Heart left ventricle (tissue), 13 donors: ENCODE measurements at regions not wholly inside any gene's neighbourhood (a gene's known extent, or its start where the extent isn't known, plus 50 kb on each side); places are given as distances from the start of the nearest gene placed in this dataset.

Experiments
- CTCF ChIP-seq, 12 donors: fragments of 200-600 bp; sonication (generic) in 4 of 12; IDR thresholded peaks; one replicate each; pipeline versions ENCODE4 v1.5.0 to v1.8.0; 2018 to 2022; ENCODE audit warnings: antibody characterized with exemption in 12 of 12, mild to moderate bottlenecking in 5 of 12
- POLR2A ChIP-seq, 2 donors: fragments of 450-650 bp; IDR thresholded peaks; one replicate each; pipeline ENCODE4 v1.6.1; 2017; ENCODE audit warnings: antibody characterized with exemption in 2 of 2, mild to moderate bottlenecking in 2 of 2, moderate library complexity in 2 of 2
- donor health status: ischemic (EF 13 %, LVEDD 7.1; RV severe dilation, severe dysfunction).
- donor health status: DM: no; HTN: yes; CAD: no.
- donor health status: DM: no; HTN: no; CAD: no.
- donor health status: ischemic (EF 25% LVEDD 6.9; RV normal size, moderate dysfunction).
- donor health status: ischemic (EF 25% LVEDD 5.7; RV mildly dilated, moderate dysfunction).
- donor health status: ischemic (EF 35%, LVEDD 5.7; RV mildly dilated, moderate dysfunction).
- donor health status: nonischemic (EF 11% LVEDD 7.7; RV severe dilation, severe dysfunction).
- donor health status: DM: yes; HTN: yes; CAD: no.
- donor health status: PGD.
- donor health status: ischemic (EF 29% LVEDD 5.4; RV normal size, mild dysfunction).
- donor health status: nonischemic (EF 23%, LVEDD 6.1; RV moderate dilation, normal function).

GRCh38 chr2:146720170-146720569 is 1124.7 kb upstream of the ACVR2A start:
- TF ChIP-seq CTCF (IDR thresholded peaks at IDR 0.05) (no peak), POLR2A (IDR thresholded peaks at IDR 0.05) (no peak)
